SJSA1 (cell line): ENCODE measurements at regions not wholly inside any gene's neighbourhood (a gene's known extent, or its start where the extent isn't known, plus 50 kb on each side); places are given as distances from the start of the nearest gene placed in this dataset.
"Not testable (repeated sequence)": the region's sequence is repeated elsewhere in the genome, so short reads cannot be mapped to it uniquely, and the experiment has no call there.

Source experiments
- DNase-seq, 2 experiments: peaks; one replicate each; pipeline ENCODE4 v3.0.0-alpha.2; 2015 to 2020; ENCODE audit warnings: low spot score in 2 of 2, low read depth in 1 of 2
- H3K27ac ChIP-seq: fragments of 250-450 bp; sonication (Bioruptor Pico); 2 replicates; pipeline ENCODE4 v1.5.1; 2020; ENCODE audit warnings: mild to moderate bottlenecking, moderate library complexity
- H3K27me3 ChIP-seq: fragments of 250-450 bp; sonication (Bioruptor Pico); replicated peaks from 2 replicates; pipeline ENCODE4 v1.5.1; 2020; ENCODE audit warnings: mild to moderate bottlenecking, moderate library complexity
- H3K36me3 ChIP-seq: fragments of 250-450 bp; sonication (Bioruptor Pico); 2 replicates; pipeline ENCODE4 v1.5.1; 2020; ENCODE audit warnings: mild to moderate bottlenecking
- H3K4me1 ChIP-seq: fragments of 250-450 bp; sonication (Bioruptor Pico); replicated peaks from 2 replicates; pipeline ENCODE4 v1.6.1; 2021; ENCODE audit warnings: mild to moderate bottlenecking
- H3K4me3 ChIP-seq: fragments of 250-450 bp; sonication (Bioruptor Pico); 2 replicates; pipeline ENCODE4 v1.5.1; 2020; ENCODE audit warnings: mild to moderate bottlenecking
- H3K9me3 ChIP-seq: fragments of 250-450 bp; sonication (Bioruptor Pico); replicated peaks from 2 replicates; pipeline ENCODE4 v1.5.1; 2020; ENCODE audit warnings: mild to moderate bottlenecking

DNA sequence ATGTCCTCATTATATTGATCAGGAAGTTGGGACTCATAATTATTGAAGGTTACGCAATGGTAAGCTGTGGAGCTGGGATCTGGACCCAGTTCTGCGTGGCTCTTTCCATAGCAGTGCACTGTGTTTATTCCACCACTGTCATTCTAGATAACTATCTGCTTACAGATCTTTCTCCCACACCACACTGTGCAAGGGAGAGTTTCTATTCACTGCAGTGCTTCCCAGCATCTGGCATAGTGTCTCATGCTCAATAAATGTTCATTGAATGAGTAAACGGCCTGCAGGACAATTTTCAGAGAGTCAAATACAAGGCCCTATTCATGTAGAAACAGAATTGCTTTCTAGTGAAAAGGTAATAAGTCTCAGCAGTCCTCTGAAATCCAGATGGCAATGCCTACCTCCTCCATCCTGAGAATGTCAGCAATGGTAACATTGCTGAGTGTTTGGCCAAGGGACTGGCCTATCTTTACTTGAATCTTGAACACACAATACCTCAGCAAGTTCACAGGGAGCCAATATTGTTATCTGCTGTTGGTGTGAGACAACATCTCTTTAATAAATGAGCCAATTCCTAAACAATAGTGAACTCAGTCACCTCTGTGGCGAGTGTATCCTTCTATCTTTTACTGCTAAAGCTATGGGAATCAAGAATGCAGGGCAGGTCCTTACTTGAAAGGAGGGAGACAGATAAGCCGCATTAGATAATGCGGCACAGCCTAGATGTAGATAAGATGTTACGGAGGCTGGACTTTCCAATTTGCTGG is 332.4 kb upstream of the PRICKLE1 start:
- Histone ChIP-seq H3K27ac (no peak overlapping the region), H3K36me3 (no peaks in the 10 kb centered on the region), H3K4me3 (no peak overlapping the region), H3K4me1 (no peaks in the 10 kb centered on the region), H3K9me3 (no peaks in the 10 kb centered on the region), H3K27me3 (no peaks in the 10 kb centered on the region)
- no peak for DNase-seq

GRCh38 chr12:42919691-42920090 is 330.1 kb upstream of the PRICKLE1 start:
- Histone ChIP-seq H3K9me3 (no peaks in the 10 kb centered on the region), H3K27me3 (no peaks in the 10 kb centered on the region), H3K27ac (no peak overlapping the region), H3K4me1 (no peaks in the 10 kb centered on the region), H3K4me3 (no peak overlapping the region), H3K36me3 (no peaks in the 10 kb centered on the region)
- no peak for DNase-seq

DNA sequence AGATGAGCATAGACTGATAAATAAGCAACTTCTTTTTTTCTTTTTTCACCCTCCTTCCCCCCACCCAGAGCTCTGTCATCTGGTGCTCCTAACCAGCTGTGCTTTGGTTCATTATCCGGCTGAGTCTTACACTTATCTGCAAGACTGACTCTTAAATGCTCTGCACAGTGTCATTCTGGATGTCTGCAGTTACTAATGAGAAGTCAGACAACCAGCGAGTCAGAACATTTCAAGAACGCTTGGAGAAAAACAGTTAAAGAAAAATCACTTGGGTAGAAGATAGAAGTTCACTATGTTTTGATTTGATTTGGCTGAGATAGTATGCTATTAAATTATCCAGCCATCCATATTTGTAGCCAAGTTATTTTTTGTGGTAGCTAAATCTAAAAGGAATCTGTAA is 328.9 kb upstream of the PRICKLE1 start:
- Histone ChIP-seq H3K4me3 (no peak overlapping the region), H3K9me3 (no peaks in the 10 kb centered on the region), H3K27me3 (no peaks in the 10 kb centered on the region), H3K4me1 (no peaks in the 10 kb centered on the region), H3K27ac (no peak overlapping the region), H3K36me3 (no peaks in the 10 kb centered on the region)
- DNase-seq: no peak

DNA sequence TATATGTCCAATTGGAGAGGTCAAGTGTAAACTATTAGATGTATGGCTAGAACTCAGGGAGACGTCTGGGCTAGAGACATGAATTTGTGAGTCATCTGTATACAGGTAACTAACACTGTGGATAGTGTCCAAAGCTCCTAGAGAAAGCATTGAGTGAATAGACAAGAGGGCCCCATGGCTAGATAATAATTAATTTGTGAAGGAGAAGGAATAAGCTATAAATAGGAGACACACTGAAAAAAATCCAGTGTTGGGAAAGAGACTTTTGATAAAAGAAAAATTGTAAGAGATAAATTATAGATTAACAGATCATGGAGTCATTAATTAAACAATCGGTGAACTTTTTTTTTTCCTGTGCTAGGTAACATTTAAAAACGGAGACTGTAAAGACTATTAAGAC is 326.6 kb upstream of the PRICKLE1 start:
- H3K9me3 ChIP-seq: no peaks in the 10 kb centered on the region
- DNase-seq: no peak
- no peaks in the 10 kb centered on the region for H3K4me1 ChIP-seq
- H3K36me3 ChIP-seq: no peaks in the 10 kb centered on the region
- H3K4me3 ChIP-seq: no peak overlapping the region
- H3K27ac ChIP-seq: no peak overlapping the region
- H3K27me3 ChIP-seq: no peaks in the 10 kb centered on the region

DNA sequence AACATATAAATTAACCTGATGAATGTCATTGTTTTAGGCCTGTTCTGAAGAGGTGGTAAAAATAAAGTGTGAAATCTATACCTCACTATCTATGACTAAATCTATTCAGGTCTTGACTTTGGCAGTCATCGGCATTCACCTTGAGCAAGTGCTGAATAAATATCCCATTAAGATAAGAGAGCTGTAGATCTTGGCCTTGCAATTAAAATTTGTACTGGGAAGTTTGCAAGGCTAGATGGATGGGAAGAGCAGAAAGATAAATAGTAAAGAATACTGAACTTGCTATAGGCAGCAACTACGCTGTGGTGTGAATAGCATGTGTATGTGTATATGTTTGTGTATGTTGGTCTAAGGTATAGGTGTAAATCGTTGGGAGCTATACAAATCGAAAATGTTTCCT is 325.9 kb upstream of the PRICKLE1 start:
- no peak for DNase-seq
- no peaks in the 10 kb centered on the region for H3K27me3 ChIP-seq
- H3K27ac ChIP-seq: no peak overlapping the region
- no peaks in the 10 kb centered on the region for H3K9me3 ChIP-seq
- H3K4me1 ChIP-seq: no peaks in the 10 kb centered on the region
- H3K36me3 ChIP-seq: no peaks in the 10 kb centered on the region
- H3K4me3 ChIP-seq: no peak overlapping the region

DNA sequence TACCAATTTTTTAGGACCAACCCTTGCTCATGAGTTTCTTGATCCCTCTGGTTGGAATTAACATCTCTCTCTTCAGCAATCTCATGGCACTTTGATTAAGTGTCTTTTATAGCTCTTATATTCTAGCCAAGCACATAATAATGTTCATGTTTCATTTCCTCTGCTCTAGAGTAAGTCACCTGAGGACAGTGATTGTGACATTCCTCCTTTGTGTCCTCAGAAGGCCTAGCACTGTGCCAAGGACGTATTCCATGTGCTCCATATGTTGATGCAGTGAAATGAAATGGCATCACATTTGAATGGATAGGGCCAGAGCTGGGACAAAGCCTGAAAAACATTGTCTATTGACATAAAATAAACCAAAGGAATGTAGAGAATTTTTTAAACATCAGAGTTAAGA is 322.8 kb upstream of the PRICKLE1 start:
- Histone ChIP-seq H3K4me3 (no peak overlapping the region), H3K9me3 (no peaks in the 10 kb centered on the region), H3K27me3 (no peaks in the 10 kb centered on the region), H3K4me1 (no peaks in the 10 kb centered on the region), H3K36me3 (no peaks in the 10 kb centered on the region), H3K27ac (no peak overlapping the region)
- DNase-seq: no peak

GRCh38 chr12:42910656-42911055 is 321.1 kb upstream of the PRICKLE1 start:
- no peaks in the 10 kb centered on the region for H3K4me1 ChIP-seq
- H3K4me3 ChIP-seq: no peak overlapping the region
- H3K27me3 ChIP-seq: no peaks in the 10 kb centered on the region
- no peaks in the 10 kb centered on the region for H3K36me3 ChIP-seq
- H3K27ac ChIP-seq: no peak overlapping the region
- no peak for DNase-seq
- H3K9me3 ChIP-seq: no peaks in the 10 kb centered on the region

- no peaks in the 10 kb centered on the region for H3K9me3 ChIP-seq
- DNase-seq: no peak
- no peak overlapping the region for H3K4me3 ChIP-seq
- H3K27ac ChIP-seq: no peak overlapping the region
- H3K36me3 ChIP-seq: no peaks in the 10 kb centered on the region
- no peaks in the 10 kb centered on the region for H3K27me3 ChIP-seq
- H3K4me1 ChIP-seq: no peaks in the 10 kb centered on the region
These were observed 319.2 kb upstream of the PRICKLE1 start for GRCh38 chr12:42908712-42909111.

DNA sequence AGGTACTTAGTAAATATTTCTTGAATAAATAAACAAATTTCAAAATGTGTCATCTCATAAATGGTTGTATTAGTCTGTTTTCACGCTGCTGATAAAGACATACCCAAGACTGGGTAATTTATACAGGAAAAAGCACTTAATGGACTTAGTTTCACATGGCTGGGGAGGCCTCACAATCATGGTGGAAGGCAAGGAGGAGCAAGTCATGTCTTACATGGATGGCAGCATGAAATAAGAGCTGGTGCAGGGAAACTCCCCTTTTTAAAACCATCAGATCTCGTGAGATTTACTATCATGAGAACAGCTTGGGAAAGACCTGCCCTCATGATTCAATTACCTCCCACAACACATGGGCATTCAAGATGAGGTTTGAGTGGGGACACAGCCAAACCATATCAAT is 317.3 kb upstream of the PRICKLE1 start:
- H3K9me3 ChIP-seq, H3K4me3 ChIP-seq, DNase-seq, H3K36me3 ChIP-seq, H3K27me3 ChIP-seq, H3K27ac ChIP-seq, H3K4me1 ChIP-seq: not testable (repeated sequence)

GRCh38 chr12:42905419-42905705 is 315.8 kb upstream of the PRICKLE1 start:
- no peaks in the 10 kb centered on the region for H3K36me3 ChIP-seq
- H3K4me3 ChIP-seq: no peak overlapping the region
- DNase-seq: no peak

GRCh38 chr12:42904683-42905418 is 315.3 kb upstream of the PRICKLE1 start:
- Histone ChIP-seq H3K4me1 (no peaks in the 10 kb centered on the region), H3K9me3 (no peaks in the 10 kb centered on the region; the same call in 1 of the 2 replicates), H3K27ac (no peak overlapping the region), H3K36me3 (no peaks in the 10 kb centered on the region), H3K27me3 (no peaks in the 10 kb centered on the region), H3K4me3 (no peak overlapping the region)
- DNase-seq: no peak

More at GRCh38 chr12:42905419-42905705, 315.8 kb upstream of the PRICKLE1 start:
- Histone ChIP-seq H3K9me3 (no peaks in the 10 kb centered on the region; the same call in 1 of the 2 replicates), H3K4me1 (no peaks in the 10 kb centered on the region), H3K27me3 (no peaks in the 10 kb centered on the region), H3K27ac (no peak overlapping the region)

- H3K36me3 ChIP-seq: no peaks in the 10 kb centered on the region
- H3K9me3 ChIP-seq: no peaks in the 10 kb centered on the region; the same call in 1 of the 2 replicates
- DNase-seq: no peak
- H3K4me1 ChIP-seq: no peaks in the 10 kb centered on the region
- H3K27me3 ChIP-seq: no peaks in the 10 kb centered on the region
- no peak overlapping the region for H3K4me3 ChIP-seq
- H3K27ac ChIP-seq: no peak overlapping the region
These were observed 314.2 kb upstream of the PRICKLE1 start for GRCh38 chr12:42903736-42904135.

GRCh38 chr12:42902001-42902400 is 312.5 kb upstream of the PRICKLE1 start:
- H3K27me3 ChIP-seq: no peaks in the 10 kb centered on the region
- DNase-seq: no peak
- H3K4me3 ChIP-seq: no peak overlapping the region
- no peak overlapping the region for H3K27ac ChIP-seq
- H3K9me3 ChIP-seq: no peaks in the 10 kb centered on the region; the same call in 1 of the 2 replicates
- H3K36me3 ChIP-seq: no peaks in the 10 kb centered on the region
- no peaks in the 10 kb centered on the region for H3K4me1 ChIP-seq

DNA sequence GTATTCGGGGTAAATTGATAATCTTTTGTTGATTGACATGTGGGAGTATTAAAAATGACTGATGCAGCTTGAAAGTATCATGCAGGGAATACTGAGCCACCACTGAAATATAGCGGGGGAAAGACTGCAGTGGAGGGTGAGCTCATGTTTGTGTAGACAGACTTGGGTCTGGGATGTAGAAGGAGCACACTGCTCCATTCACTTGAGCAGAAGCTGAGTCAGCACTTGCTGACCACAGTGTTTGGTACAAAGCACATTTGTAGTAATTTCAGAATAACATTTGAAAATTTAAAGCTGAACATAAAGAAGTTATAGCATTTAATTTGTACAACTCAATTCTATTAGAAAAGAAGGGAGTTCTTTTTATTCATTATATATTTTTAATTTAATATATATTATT is 304.3 kb upstream of the PRICKLE1 start:
- DNase-seq: no peak
- H3K27me3 ChIP-seq: no peaks in the 10 kb centered on the region
- no peak overlapping the region for H3K27ac ChIP-seq
- H3K4me1 ChIP-seq: no peaks in the 10 kb centered on the region
- H3K9me3 ChIP-seq: no peaks in the 10 kb centered on the region
- no peaks in the 10 kb centered on the region for H3K36me3 ChIP-seq
- H3K4me3 ChIP-seq: no peak overlapping the region
